ENCODE measurements at regions not wholly inside any gene's neighbourhood (a gene's known extent, or its start where the extent isn't known, plus 50 kb on each side); places are given as distances from the start of the nearest gene placed in this dataset.

- H3K4me3 ChIP-seq (ENCODE audit: low read depth in 1 of 2, low read length in 2 of 2) = no peak overlapping the region
Observed at GRCh38 chr3:157981819-157982218, 124.4 kb downstream of the SHOX2 start.

GRCh38 chr3:157979022-157979421 is 127.2 kb downstream of the SHOX2 start:
- no peak for ATAC-seq (ENCODE audit: insufficient read depth, low read depth)
- H3K36me3 ChIP-seq (ENCODE audit: insufficient read depth, low read length) = no peaks in the 10 kb centered on the region

More at GRCh38 chr3:157981819-157982218, 124.4 kb downstream of the SHOX2 start:
- no peak for ATAC-seq (ENCODE audit: insufficient read depth, low read depth)
- Histone ChIP-seq H3K36me3 (ENCODE audit: insufficient read depth, low read length) (no peaks in the 10 kb centered on the region), H4K20me1 (ENCODE audit: insufficient read depth, low read length) (no peaks in the 10 kb centered on the region), H2AFZ (ENCODE audit: low read depth, low read length) (no peak overlapping the region), H3K27ac (ENCODE audit: low read length) (no peak overlapping the region), H3K27me3 (ENCODE audit: insufficient read depth, low read length, poor library complexity) (no peaks in the 10 kb centered on the region), H3K4me1 (ENCODE audit: insufficient read depth, low read length) (no peaks in the 10 kb centered on the region), H3K9me3 (ENCODE audit: insufficient read depth, low read length, severe bottlenecking) (no peaks in the 10 kb centered on the region), H3K4me2 (ENCODE audit: insufficient read depth, low read length) (no peak overlapping the region), H3K9ac (ENCODE audit: low read depth, low read length) (no peak overlapping the region), H3K79me2 (ENCODE audit: insufficient read depth, low read length) (no peaks in the 10 kb centered on the region)
- TF ChIP-seq EZH2 (IDR thresholded peaks at IDR 0.05; ENCODE audit: borderline replicate concordance, low read depth, low read length, severe bottlenecking) (no peak), CTCF (IDR thresholded peaks at IDR 0.05; ENCODE audit: borderline replicate concordance, extremely low read depth, low read length, poor library complexity, severe bottlenecking) (no peak)
- DNase-seq = no peak

GRCh38 chr3:157961665-157962064 is 144.6 kb downstream of the SHOX2 start:
- DNase-seq (no peak), ATAC-seq (ENCODE audit: insufficient read depth, low read depth) (no peak)
- TF ChIP-seq CTCF (IDR thresholded peaks at IDR 0.05; ENCODE audit: borderline replicate concordance, extremely low read depth, low read length, poor library complexity, severe bottlenecking) (no peak), EZH2 (IDR thresholded peaks at IDR 0.05; ENCODE audit: borderline replicate concordance, low read depth, low read length, severe bottlenecking) (no peak)
- no peak overlapping the region for H3K4me3 ChIP-seq (ENCODE audit: low read depth in 1 of 2, low read length in 2 of 2)
- no peaks in the 10 kb centered on the region for H3K79me2 ChIP-seq (ENCODE audit: insufficient read depth, low read length)
- no peaks in the 10 kb centered on the region for H3K4me1 ChIP-seq (ENCODE audit: insufficient read depth, low read length)
- H3K4me2 ChIP-seq (ENCODE audit: insufficient read depth, low read length) = no peak overlapping the region
- H3K27ac ChIP-seq (ENCODE audit: low read length) = no peak overlapping the region
- H3K36me3 ChIP-seq (ENCODE audit: insufficient read depth, low read length) = no peaks in the 10 kb centered on the region
- no peaks in the 10 kb centered on the region for H3K9me3 ChIP-seq (ENCODE audit: insufficient read depth, low read length, severe bottlenecking)
- no peak overlapping the region for H3K9ac ChIP-seq (ENCODE audit: low read depth, low read length)
- H2AFZ ChIP-seq (ENCODE audit: low read depth, low read length) = no peak overlapping the region
- H4K20me1 ChIP-seq (ENCODE audit: insufficient read depth, low read length) = no peaks in the 10 kb centered on the region
- H3K27me3 ChIP-seq (ENCODE audit: insufficient read depth, low read length, poor library complexity) = no peaks in the 10 kb centered on the region

More at GRCh38 chr3:157979022-157979421, 127.2 kb downstream of the SHOX2 start:
- H3K9ac ChIP-seq (ENCODE audit: low read depth, low read length) = no peak overlapping the region
- no peak for DNase-seq
- no peaks in the 10 kb centered on the region for H3K79me2 ChIP-seq (ENCODE audit: insufficient read depth, low read length)
- no peaks in the 10 kb centered on the region for H3K4me1 ChIP-seq (ENCODE audit: insufficient read depth, low read length)
- H4K20me1 ChIP-seq (ENCODE audit: insufficient read depth, low read length) = no peaks in the 10 kb centered on the region
- no peak overlapping the region for H3K4me3 ChIP-seq (ENCODE audit: low read depth in 1 of 2, low read length in 2 of 2)
- H3K9me3 ChIP-seq (ENCODE audit: insufficient read depth, low read length, severe bottlenecking) = no peaks in the 10 kb centered on the region
- H2AFZ ChIP-seq (ENCODE audit: low read depth, low read length) = no peak overlapping the region
- TF ChIP-seq EZH2 (IDR thresholded peaks at IDR 0.05; ENCODE audit: borderline replicate concordance, low read depth, low read length, severe bottlenecking) (no peak), CTCF (IDR thresholded peaks at IDR 0.05; ENCODE audit: borderline replicate concordance, extremely low read depth, low read length, poor library complexity, severe bottlenecking) (no peak)
- H3K27me3 ChIP-seq (ENCODE audit: insufficient read depth, low read length, poor library complexity) = no peaks in the 10 kb centered on the region
- no peak overlapping the region for H3K27ac ChIP-seq (ENCODE audit: low read length)
- no peak overlapping the region for H3K4me2 ChIP-seq (ENCODE audit: insufficient read depth, low read length)

GRCh38 chr3:157958457-157958856 is 147.8 kb downstream of the SHOX2 start:
- no peak for DNase-seq
- no peaks in the 10 kb centered on the region for H3K27me3 ChIP-seq (ENCODE audit: insufficient read depth, low read length, poor library complexity)
- H3K4me3 ChIP-seq (ENCODE audit: low read depth in 1 of 2, low read length in 2 of 2) = no peak overlapping the region
- no peak overlapping the region for H3K9ac ChIP-seq (ENCODE audit: low read depth, low read length)
- no peak for ATAC-seq (ENCODE audit: insufficient read depth, low read depth)
- no peak overlapping the region for H2AFZ ChIP-seq (ENCODE audit: low read depth, low read length)
- H3K27ac ChIP-seq (ENCODE audit: low read length) = no peak overlapping the region
- H4K20me1 ChIP-seq (ENCODE audit: insufficient read depth, low read length) = no peaks in the 10 kb centered on the region
- H3K36me3 ChIP-seq (ENCODE audit: insufficient read depth, low read length) = no peaks in the 10 kb centered on the region
- no peak overlapping the region for H3K4me2 ChIP-seq (ENCODE audit: insufficient read depth, low read length)
- no peaks in the 10 kb centered on the region for H3K79me2 ChIP-seq (ENCODE audit: insufficient read depth, low read length)
- TF ChIP-seq EZH2 (IDR thresholded peaks at IDR 0.05; ENCODE audit: borderline replicate concordance, low read depth, low read length, severe bottlenecking) (no peak), CTCF (IDR thresholded peaks at IDR 0.05; ENCODE audit: borderline replicate concordance, extremely low read depth, low read length, poor library complexity, severe bottlenecking) (no peak)
- H3K9me3 ChIP-seq (ENCODE audit: insufficient read depth, low read length, severe bottlenecking) = no peaks in the 10 kb centered on the region
- no peaks in the 10 kb centered on the region for H3K4me1 ChIP-seq (ENCODE audit: insufficient read depth, low read length)
